Effector memory CD8-positive, alpha-beta T cell (primary cell): ENCODE measurements at regions not wholly inside any gene's neighbourhood (a gene's known extent, or its start where the extent isn't known, plus 50 kb on each side); places are given as distances from the start of the nearest gene placed in this dataset.

Experiments used
- ATAC-seq: fragments of 150-1000 bp; cut with Tn5 transposase; replicated peaks from 2 replicates; pipeline ENCODE4 v1.10.0; 2021; ENCODE audit warnings: mild to moderate bottlenecking, moderate library complexity
- DNase-seq, 3 experiments: peaks; one replicate each; pipeline ENCODE4 v3.0.0; 2021
- H3K27ac Mint-ChIP-seq, 2 donors: one replicate each; pipeline ENCODE4 v1.8.0; 2022; ENCODE audit warnings: mild to moderate bottlenecking in 2 of 2, mixed read lengths in 2 of 2, moderate library complexity in 2 of 2
- H3K27me3 Mint-ChIP-seq, 2 donors: one replicate each; pipeline ENCODE4 v1.8.0; 2022; ENCODE audit warnings: mixed read lengths in 2 of 2
- H3K36me3 Mint-ChIP-seq: one replicate; pipeline ENCODE4 v1.8.0; 2022; ENCODE audit warnings: mild to moderate bottlenecking, moderate library complexity, mixed read lengths; ENCODE audit not compliant: insufficient read depth
- H3K4me1 Mint-ChIP-seq, 2 donors: one replicate each; pipeline ENCODE4 v1.8.0; 2022; ENCODE audit warnings: low read depth in 2 of 2, mixed read lengths in 2 of 2
- H3K4me3 Mint-ChIP-seq, 2 donors: one replicate each; pipeline ENCODE4 v1.8.0; 2022; ENCODE audit warnings: mild to moderate bottlenecking in 2 of 2, mixed read lengths in 2 of 2, moderate library complexity in 2 of 2
- H3K9me3 Mint-ChIP-seq, 2 donors: one replicate each; pipeline ENCODE4 v1.8.0; 2022; ENCODE audit warnings: mixed read lengths in 2 of 2

DNA sequence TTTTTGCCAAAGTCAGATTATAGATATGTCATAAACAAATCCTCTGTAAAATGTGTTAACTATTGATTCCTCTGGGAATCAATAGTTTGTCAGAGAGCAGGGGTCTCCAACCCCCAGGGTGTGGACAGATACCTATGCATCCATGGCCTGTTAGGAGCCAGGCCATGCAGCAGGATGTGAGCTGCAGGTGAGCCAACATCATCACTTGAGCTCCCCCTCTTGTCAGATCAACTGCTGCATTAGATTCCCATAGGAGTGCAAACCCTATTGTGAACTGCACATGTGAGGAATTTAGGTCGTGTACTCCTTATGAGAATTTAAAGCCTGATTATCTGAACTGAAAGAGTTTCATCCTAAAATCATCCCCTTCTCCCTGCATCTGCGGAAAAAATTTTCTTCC, 1365.4 kb downstream of the ARAP2 start:
- ATAC-seq (no peak), DNase-seq (no peak)
- H3K27me3 Mint-ChIP-seq = no peaks in the 10 kb centered on the region
- H3K4me3 Mint-ChIP-seq = no peak overlapping the region
- H3K4me1 Mint-ChIP-seq = no peaks in the 10 kb centered on the region
- H3K9me3 Mint-ChIP-seq = peaks cover 17% of the 10 kb centered on the region in 2 donors
- H3K27ac Mint-ChIP-seq = no peak overlapping the region
- H3K36me3 Mint-ChIP-seq = no peaks in the 10 kb centered on the region

DNA sequence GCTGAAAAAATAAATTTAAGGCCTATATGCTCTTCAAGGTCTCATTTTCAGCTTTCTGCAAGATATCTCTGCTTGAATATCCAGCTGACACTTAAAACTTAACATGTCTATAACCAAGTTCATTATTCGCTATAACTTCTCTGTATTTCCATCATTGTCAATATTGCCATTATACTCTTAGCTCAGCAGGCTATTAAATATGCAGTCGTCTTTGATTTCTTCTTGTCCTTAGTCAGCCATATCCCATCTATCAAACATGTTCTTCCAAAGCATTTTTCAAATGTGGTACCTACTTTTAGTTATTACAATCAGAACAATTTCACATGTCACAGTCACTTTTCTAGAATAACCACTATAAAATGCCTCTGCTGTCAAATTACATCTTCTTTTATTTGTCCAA, 1364.1 kb downstream of the ARAP2 start:
- ATAC-seq (no peak), DNase-seq (no peak)
- peaks cover 11 to 12% of the 10 kb centered on the region in 2 donors for H3K9me3 Mint-ChIP-seq
- no peak overlapping the region for H3K4me3 Mint-ChIP-seq
- no peaks in the 10 kb centered on the region for H3K36me3 Mint-ChIP-seq
- no peaks in the 10 kb centered on the region for H3K4me1 Mint-ChIP-seq
- H3K27me3 Mint-ChIP-seq = no peaks in the 10 kb centered on the region
- H3K27ac Mint-ChIP-seq = no peak overlapping the region

DNA sequence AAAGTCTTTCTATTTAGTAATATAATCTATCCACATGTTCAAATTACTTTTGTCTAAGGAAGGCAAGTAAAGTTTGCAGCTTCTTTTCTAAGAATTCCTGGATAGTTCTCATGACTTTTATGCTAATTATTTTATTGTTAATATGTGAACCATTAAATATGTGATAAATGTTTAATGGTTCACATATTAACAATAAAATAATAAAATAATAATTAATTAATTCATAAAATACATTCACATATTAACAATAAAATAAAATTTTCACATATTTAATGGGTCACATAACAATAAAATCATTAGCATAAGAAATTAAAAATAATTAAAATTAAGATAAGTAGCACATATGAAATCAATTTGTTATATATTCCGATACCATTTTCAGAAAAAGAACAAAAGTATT, 1352.4 kb downstream of the ARAP2 start:
- H3K36me3 Mint-ChIP-seq = no peaks in the 10 kb centered on the region
- H3K9me3 Mint-ChIP-seq = peaks cover 0 to 4% of the 10 kb centered on the region in 2 donors
- no peak overlapping the region for H3K27ac Mint-ChIP-seq
- H3K27me3 Mint-ChIP-seq = no peaks in the 10 kb centered on the region
- ATAC-seq = no peak
- H3K4me1 Mint-ChIP-seq = no peaks in the 10 kb centered on the region
- no peak for DNase-seq
- H3K4me3 Mint-ChIP-seq = no peak overlapping the region

DNA sequence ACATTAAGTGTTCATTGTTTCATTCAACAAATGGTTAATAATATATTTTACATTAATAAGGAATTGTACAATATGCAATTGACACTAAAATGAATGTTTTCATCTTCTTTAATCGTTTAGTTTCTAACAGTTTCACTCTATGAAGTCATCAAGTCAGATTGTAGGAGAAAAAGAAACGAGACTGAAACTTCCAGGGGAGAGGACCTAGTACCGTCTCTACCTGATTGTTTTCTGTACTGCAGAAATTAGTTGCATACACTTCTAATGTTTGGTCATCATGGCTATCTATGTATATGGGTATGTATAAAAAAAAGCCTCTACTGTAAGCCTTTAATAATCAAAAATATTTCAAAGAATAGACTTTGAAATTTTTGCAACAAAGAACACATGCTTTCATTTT, 1350.9 kb downstream of the ARAP2 start:
- no peak overlapping the region for H3K4me3 Mint-ChIP-seq
- H3K36me3 Mint-ChIP-seq = no peaks in the 10 kb centered on the region
- DNase-seq (no peak), ATAC-seq (no peak)
- H3K9me3 Mint-ChIP-seq = peaks cover 0 to 4% of the 10 kb centered on the region in 2 donors
- no peaks in the 10 kb centered on the region for H3K27me3 Mint-ChIP-seq
- no peaks in the 10 kb centered on the region for H3K4me1 Mint-ChIP-seq
- H3K27ac Mint-ChIP-seq = no peak overlapping the region

DNA sequence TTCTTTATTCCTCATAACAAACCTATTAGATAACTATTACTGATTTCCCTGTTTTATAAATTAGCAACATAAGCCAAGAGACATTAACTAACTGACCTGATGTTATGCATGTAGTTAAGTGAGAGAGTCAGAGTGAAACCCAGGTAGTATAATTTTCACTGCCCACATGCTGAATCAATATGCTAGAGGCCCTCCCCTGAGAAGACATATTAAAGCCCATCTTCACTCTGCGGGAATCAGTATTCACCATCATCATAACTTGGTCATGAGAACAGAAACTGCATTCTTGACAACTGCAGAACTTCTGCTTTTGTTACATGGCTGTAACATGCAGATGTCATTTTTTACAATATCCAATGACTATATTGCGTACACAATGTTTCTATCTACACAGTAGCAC, 1324.3 kb downstream of the ARAP2 start:
- Mint-ChIP-seq H3K4me3 (no peak overlapping the region), H3K36me3 (no peaks in the 10 kb centered on the region), H3K27me3 (no peaks in the 10 kb centered on the region), H3K4me1 (no peaks in the 10 kb centered on the region), H3K9me3 (peaks cover 3 to 5% of the 10 kb centered on the region in 2 donors), H3K27ac (no peak overlapping the region)
- DNase-seq (no peak), ATAC-seq (no peak)

DNA sequence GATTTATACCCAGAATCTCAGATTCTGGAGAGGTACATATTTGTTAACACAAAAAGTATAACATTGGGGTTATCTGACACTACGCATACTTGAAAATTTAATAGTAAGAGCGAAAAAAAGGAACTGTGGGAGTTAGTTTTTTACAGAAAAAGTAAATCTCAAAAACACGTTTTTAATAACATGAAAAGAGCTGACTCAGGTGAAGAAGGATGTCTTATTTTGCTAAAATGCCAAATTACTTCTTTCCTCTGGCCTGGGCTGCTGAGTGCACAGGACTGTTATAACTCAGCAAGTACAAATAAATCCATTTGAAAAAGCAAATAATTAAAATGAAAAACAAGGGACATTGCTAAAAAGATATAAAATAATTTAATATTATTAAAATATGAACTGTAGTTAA, 1322.9 kb downstream of the ARAP2 start:
- no peaks in the 10 kb centered on the region for H3K36me3 Mint-ChIP-seq

DNA sequence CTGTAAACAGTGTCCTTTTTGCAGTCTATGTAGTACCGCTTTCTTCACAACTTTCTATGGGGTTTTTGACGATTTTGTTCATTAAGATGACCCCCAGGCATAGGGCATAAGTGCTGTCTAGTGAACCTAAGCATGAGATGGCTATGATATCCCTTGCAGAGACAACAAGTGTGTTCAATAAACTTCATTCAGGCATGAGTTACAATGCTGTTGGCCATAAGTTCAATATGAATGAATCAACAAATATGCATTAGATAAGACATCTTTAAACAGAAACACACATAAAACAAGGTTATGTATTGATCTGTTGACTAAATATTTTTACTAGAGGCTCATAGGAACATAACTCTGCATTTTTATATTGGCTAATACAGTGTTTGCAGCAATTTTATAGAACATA, 1322.0 kb downstream of the ARAP2 start:
- peaks cover 2 to 5% of the 10 kb centered on the region in 2 donors for H3K9me3 Mint-ChIP-seq

More for the DNA sequence above, 1322.9 kb downstream of the ARAP2 start:
- H3K27me3 Mint-ChIP-seq = no peaks in the 10 kb centered on the region
- peaks cover 3 to 5% of the 10 kb centered on the region in 2 donors for H3K9me3 Mint-ChIP-seq
- no peak for ATAC-seq
- DNase-seq = no peak
- H3K4me1 Mint-ChIP-seq = no peaks in the 10 kb centered on the region
- no peak overlapping the region for H3K4me3 Mint-ChIP-seq
- no peak overlapping the region for H3K27ac Mint-ChIP-seq

DNA sequence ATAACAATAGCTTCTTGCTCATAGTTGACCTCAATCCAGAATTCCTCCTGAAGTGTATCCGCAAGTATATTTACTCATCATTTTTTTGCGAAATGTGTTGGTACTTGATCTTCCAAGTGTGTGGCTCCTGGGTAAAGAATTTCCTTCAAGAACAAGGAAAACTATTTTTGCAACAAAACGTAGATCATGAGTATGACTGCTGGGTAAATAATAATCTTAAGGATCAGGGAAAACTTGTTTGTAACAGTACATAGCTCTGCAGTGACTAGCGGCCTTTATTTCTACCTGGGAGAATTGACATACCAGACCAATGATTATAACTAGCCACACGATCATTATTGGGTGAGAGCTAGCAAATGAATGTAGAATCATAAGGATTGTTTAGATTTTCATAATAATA, 1311.7 kb downstream of the ARAP2 start:
- H3K27me3 Mint-ChIP-seq = no peaks in the 10 kb centered on the region
- ATAC-seq = no peak
- no peaks in the 10 kb centered on the region for H3K4me1 Mint-ChIP-seq
- H3K27ac Mint-ChIP-seq = no peak overlapping the region
- H3K36me3 Mint-ChIP-seq = no peaks in the 10 kb centered on the region
- no peak for DNase-seq
- no peak overlapping the region for H3K4me3 Mint-ChIP-seq
- H3K9me3 Mint-ChIP-seq = peaks cover 0 to 16% of the 10 kb centered on the region in 2 donors

More for the DNA sequence above, 1322.0 kb downstream of the ARAP2 start:
- H3K36me3 Mint-ChIP-seq = no peaks in the 10 kb centered on the region
- H3K4me1 Mint-ChIP-seq = no peaks in the 10 kb centered on the region
- H3K27me3 Mint-ChIP-seq = no peaks in the 10 kb centered on the region
- no peak overlapping the region for H3K4me3 Mint-ChIP-seq
- DNase-seq (no peak), ATAC-seq (no peak)
- H3K27ac Mint-ChIP-seq = no peak overlapping the region

DNA sequence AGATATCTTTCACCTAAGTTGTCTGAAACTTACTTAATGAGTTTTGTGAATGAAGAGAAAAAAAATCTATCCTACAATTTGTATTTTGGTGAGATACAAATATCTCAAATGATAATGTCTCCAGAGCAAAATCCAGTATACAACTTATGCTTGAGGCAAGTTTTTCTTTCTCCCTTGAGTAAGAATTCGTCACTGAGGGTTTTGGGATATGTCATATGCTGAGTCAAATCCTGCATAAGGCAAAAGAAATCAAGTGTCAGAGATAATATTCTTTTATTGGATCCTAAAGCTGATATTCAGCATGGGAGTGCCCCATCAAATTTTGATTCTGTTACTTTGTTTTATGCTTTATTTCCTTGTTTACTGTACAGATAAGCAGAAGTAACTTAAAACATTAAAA, 1308.6 kb downstream of the ARAP2 start:
- Mint-ChIP-seq H3K36me3 (no peaks in the 10 kb centered on the region), H3K27ac (no peak overlapping the region), H3K4me3 (no peak overlapping the region), H3K4me1 (no peaks in the 10 kb centered on the region), H3K27me3 (no peaks in the 10 kb centered on the region), H3K9me3 (peaks cover 0 to 13% of the 10 kb centered on the region in 2 donors)
- no peak for ATAC-seq
- no peak for DNase-seq

DNA sequence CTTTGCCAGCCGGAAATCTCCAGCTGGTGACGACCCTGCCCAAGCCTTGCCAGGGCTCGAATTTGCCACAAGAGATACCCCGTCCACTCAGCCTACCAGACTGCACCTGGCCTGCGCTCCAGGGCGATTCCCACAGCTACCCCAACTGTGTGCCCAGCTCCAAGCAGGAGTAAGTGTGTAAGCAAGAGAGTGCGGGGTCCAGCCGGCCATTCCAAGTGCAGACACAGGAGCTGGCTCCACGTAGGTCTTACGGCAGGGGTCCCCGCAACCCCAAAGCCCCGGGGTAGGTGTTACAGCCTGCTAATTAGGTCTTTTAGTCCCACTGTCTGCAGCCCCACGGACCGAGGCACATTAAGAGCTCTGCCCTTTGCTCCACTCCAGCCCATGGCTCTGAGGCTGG, 1305.2 kb downstream of the ARAP2 start:
- H3K4me1 Mint-ChIP-seq = no peaks in the 10 kb centered on the region
- ATAC-seq = no peak
- H3K27ac Mint-ChIP-seq = no peak overlapping the region
- no peak overlapping the region for H3K4me3 Mint-ChIP-seq
- no peak for DNase-seq
- H3K9me3 Mint-ChIP-seq = peaks cover 2 to 9% of the 10 kb centered on the region in 2 donors
- no peaks in the 10 kb centered on the region for H3K36me3 Mint-ChIP-seq
- H3K27me3 Mint-ChIP-seq = no peaks in the 10 kb centered on the region

DNA sequence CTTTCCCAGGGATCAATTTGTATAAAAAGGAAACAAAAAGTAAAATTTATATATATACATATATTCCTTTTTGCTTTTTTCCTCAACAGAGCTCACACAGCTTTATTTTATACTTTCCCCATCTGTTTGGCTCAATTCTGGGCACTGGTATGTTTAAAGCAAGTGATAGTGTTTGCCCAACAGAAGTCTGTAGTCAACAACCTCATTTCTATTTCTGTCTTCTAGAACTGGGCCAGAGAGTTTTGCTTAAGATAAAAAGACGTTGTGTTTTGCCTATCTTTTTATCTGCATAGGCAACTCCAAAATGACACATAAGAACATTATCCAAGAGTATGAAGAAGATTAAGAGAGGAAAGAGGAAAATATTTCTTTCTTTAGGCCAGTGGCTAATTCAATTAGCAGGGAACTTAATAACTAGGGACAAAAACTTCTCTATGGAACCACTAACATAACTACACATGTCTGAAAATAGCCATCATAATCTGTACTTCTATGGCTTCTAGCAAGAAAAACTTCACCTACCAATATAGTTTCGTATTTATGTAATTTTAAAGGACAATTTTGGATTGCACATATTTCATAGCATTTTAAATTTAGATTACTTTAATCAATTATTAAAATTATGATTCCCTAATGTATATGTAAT, 1300.5 kb downstream of the ARAP2 start:
- H3K9me3 Mint-ChIP-seq = peaks cover 8 to 9% of the 10 kb centered on the region in 2 donors
- no peaks in the 10 kb centered on the region for H3K4me1 Mint-ChIP-seq
- H3K27ac Mint-ChIP-seq = no peak overlapping the region
- ATAC-seq (no peak), DNase-seq (no peak)
- no peaks in the 10 kb centered on the region for H3K27me3 Mint-ChIP-seq
- H3K4me3 Mint-ChIP-seq = no peak overlapping the region
- no peaks in the 10 kb centered on the region for H3K36me3 Mint-ChIP-seq

DNA sequence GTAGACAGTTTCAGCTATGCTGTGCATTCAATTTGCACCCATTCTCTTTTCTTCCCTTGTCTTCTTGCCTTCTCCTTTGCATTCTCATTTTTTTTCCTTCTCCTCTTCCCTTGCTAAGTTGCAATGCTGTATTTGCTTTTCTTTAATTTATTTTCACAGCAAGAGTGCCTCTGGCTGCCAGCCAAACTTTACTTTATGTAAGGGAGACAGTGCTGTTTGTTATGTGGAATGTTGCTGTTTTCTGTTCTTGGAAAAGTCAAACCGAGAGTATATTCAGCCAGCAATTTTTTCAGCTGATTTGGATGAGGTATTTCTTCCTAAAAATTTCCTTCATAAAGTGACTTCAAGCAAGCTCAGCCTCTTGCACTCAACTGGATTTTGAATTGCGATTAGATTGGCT, 1293.4 kb downstream of the ARAP2 start:
- Mint-ChIP-seq H3K4me3 (no peak overlapping the region), H3K4me1 (no peaks in the 10 kb centered on the region), H3K36me3 (no peaks in the 10 kb centered on the region), H3K9me3 (peaks cover 0 to 9% of the 10 kb centered on the region in 2 donors), H3K27me3 (no peaks in the 10 kb centered on the region), H3K27ac (no peak overlapping the region)
- no peak for ATAC-seq
- no peak for DNase-seq

DNA sequence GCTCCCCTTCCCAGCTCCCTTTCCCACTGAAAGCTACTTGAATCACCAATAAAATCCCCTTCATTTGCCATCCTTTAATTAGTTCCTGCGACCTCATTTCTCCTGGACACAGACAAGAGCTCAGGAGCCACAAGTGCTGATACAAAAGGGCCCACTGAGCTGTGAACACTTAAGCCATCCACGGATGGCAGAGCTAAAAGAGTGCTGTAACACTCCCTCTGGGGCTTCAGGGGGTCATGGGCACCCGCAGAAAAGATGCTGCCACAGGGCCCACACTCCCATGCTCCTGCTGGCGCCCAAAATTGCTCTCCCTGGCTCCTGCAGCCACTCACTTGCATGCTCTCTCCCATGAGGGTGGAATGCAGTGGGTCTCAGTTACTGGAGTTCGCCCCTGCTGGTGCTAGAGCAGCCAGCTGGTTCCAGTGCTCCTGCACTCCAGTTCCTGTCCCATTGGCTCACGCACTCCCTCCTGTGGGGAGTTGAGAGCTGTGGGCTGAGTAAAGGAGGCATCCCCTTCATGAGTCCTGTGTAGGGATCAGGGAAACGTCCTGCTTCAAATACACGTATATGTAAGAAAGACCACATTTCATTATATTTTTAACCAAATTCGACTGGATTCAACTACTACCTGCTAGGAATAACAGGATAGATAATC, 1291.0 kb downstream of the ARAP2 start:
- no peaks in the 10 kb centered on the region for H3K4me1 Mint-ChIP-seq
- H3K36me3 Mint-ChIP-seq = no peaks in the 10 kb centered on the region
- DNase-seq = no peak
- no peak overlapping the region for H3K27ac Mint-ChIP-seq
- H3K4me3 Mint-ChIP-seq = no peak overlapping the region
- peaks cover 7 to 9% of the 10 kb centered on the region in 2 donors for H3K9me3 Mint-ChIP-seq
- no peaks in the 10 kb centered on the region for H3K27me3 Mint-ChIP-seq
- no peak for ATAC-seq

DNA sequence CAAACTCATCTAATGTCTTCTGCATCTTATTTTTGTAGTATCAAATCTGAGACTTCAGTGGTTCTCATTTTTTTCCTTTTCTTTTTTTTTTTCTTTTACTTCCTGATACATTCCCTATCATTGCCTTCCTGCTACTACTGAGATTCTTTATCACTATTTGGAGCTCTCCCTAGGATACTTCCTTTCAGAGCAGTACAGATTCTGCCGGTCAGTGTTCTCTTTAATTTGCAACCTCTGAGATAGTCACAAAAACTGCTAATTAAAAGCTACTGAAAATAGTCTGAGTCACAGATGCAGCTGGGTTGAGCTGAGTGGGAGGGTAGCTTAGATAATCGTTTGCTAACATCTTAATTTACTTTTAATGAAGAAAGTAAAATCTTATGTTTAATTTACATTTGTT, 1279.7 kb downstream of the ARAP2 start:
- ATAC-seq = no peak
- Mint-ChIP-seq H3K4me3 (no peak overlapping the region), H3K4me1 (no peaks in the 10 kb centered on the region), H3K36me3 (no peaks in the 10 kb centered on the region), H3K27me3 (no peaks in the 10 kb centered on the region), H3K9me3 (peaks cover 5 to 19% of the 10 kb centered on the region in 2 donors), H3K27ac (no peak overlapping the region)
- DNase-seq = no peak
